ENCODE measurements at regions not wholly inside any gene's neighbourhood (a gene's known extent, or its start where the extent isn't known, plus 50 kb on each side); places are given as distances from the start of the nearest gene placed in this dataset.

DNA sequence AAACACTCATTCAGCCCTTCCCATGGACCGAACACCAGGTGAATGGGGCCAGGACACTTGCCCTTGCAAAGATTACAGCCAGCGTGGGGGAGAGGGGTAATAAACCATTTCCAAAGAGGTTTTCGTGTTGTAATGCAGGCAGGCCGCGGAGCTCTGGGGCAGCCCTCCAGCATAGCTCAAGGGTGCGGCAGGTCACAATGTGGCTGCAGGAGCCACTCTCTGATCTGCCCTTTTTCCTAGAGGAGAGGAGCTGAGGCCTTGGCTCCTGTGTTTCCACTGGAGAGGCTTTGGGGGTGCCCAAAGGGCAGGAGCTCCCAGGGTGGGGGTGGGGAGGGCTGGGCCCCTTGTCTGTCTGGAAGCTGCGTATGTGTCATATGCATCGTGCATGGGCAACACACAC lies 134.2 kb upstream of the NECTIN1 start:
- no TSS peak for BruUV-seq (replicated peaks)
- no peaks in the 10 kb centered on the region for H3K79me2 ChIP-seq (ENCODE audit: insufficient read depth, low read length)
- intact Hi-C loops (cut with micrococcal nuclease; ENCODE audit: unreplicated experiment), result no loop called here
- peaks cover 2 to 40% of the 10 kb centered on the region in 2 experiments; a peak in 3 of 5 replicates for H3K27me3 ChIP-seq (ENCODE audit: control insufficient read depth in 1 of 2, insufficient read depth in 2 of 2, low read length in 2 of 2)
- no peak for DNase-seq (ENCODE audit: low spot score)
- no peaks in the 10 kb centered on the region for H3K4me1 ChIP-seq (ENCODE audit: insufficient read depth, low read length)
- 67% methylated on average over 3 of the region's 8 CpGs for WGBS (ENCODE audit: low lambda C conversion rate)
- H2AFZ ChIP-seq (ENCODE audit: low read length), result no peak overlapping the region
- ChIA-PET POLR2A (no interaction called here), CTCF (ENCODE audit: low intra/inter-chr PET ratio, low total read pairs) (no interaction called here)
- ATAC-seq, result no peak
- H3K9ac ChIP-seq (ENCODE audit: insufficient read depth, low read depth, low read length), result no peak overlapping the region
- no peaks in the 10 kb centered on the region for H3K9me3 ChIP-seq (ENCODE audit: low read length)
- TF ChIP-seq ARHGAP35 (CRISPR knock-in tag; IDR thresholded peaks at IDR 0.05; ENCODE audit: borderline replicate concordance), result no peak
- TF ChIP-seq RFX1 (IDR thresholded peaks at IDR 0.05), result no peak
- no peak for TF ChIP-seq TAF15 (IDR thresholded peaks at IDR 0.05; ENCODE audit: low read depth, low read length, poor library complexity, severe bottlenecking)
- no peak for TF ChIP-seq ZNF367 (CRISPR knock-in tag; IDR thresholded peaks at IDR 0.05; ENCODE audit: borderline replicate concordance)
- TF ChIP-seq XRCC5 (optimal IDR thresholded peaks at IDR 0.05; ENCODE audit: low read length), result no peak
- no peak for TF ChIP-seq ZNF737 (CRISPR knock-in tag; IDR thresholded peaks at IDR 0.05; ENCODE audit: borderline replicate concordance)
- no peak for TF ChIP-seq RFX5 (IDR thresholded peaks at IDR 0.05; ENCODE audit: low read depth, low read length)
- no peak for TF ChIP-seq MIER2 (CRISPR knock-in tag; IDR thresholded peaks at IDR 0.05)
- TF ChIP-seq, protein P1, sequence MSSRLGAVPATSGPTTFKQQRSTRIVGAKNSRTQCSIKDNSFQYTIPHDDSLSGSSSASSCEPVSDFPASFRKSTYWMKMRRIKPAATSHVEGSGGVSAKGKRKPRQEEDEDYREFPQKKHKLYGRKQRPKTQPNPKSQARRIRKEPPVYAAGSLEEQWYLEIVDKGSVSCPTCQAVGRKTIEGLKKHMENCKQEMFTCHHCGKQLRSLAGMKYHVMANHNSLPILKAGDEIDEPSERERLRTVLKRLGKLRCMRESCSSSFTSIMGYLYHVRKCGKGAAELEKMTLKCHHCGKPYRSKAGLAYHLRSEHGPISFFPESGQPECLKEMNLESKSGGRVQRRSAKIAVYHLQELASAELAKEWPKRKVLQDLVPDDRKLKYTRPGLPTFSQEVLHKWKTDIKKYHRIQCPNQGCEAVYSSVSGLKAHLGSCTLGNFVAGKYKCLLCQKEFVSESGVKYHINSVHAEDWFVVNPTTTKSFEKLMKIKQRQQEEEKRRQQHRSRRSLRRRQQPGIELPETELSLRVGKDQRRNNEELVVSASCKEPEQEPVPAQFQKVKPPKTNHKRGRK (CRISPR knock-in tag; IDR thresholded peaks at IDR 0.05), result no peak
- no peak for TF ChIP-seq ZNF331 (CRISPR knock-in tag; IDR thresholded peaks at IDR 0.05)
- no peak for TF ChIP-seq MIXL1 (CRISPR knock-in tag; IDR thresholded peaks at IDR 0.05)
- TF ChIP-seq, protein P2, sequence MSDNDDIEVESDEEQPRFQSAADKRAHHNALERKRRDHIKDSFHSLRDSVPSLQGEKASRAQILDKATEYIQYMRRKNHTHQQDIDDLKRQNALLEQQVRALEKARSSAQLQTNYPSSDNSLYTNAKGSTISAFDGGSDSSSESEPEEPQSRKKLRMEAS (IDR thresholded peaks at IDR 0.05), result no peak
- no peak for TF ChIP-seq ZNF652 (CRISPR knock-in tag; IDR thresholded peaks at IDR 0.05; ENCODE audit: borderline replicate concordance, low read depth)
- H3K36me3 ChIP-seq (replicated peaks in 1 of 2; ENCODE audit: control insufficient read depth in 1 of 2, insufficient read depth in 2 of 2, low read length in 2 of 2), result no peaks in the 10 kb centered on the region
- H3K4me3 ChIP-seq (replicated peaks in 1 of 3; ENCODE audit: insufficient read depth in 1 of 3, low read depth in 2 of 3, low read length in 3 of 3), result no peak overlapping the region
- H3K27ac ChIP-seq (ENCODE audit: extremely low read length, insufficient read depth, low read length), result no peak overlapping the region
- H3K4me2 ChIP-seq (ENCODE audit: low read depth, low read length), result no peak overlapping the region
- FAIRE-seq, result no peak
- in situ Hi-C loops (cut with HindIII; ENCODE audit: extremely low pct_ligation_motif_present, low pct_unique_long_range_greater_than_20kb), result no loop called here
- no peaks in the 10 kb centered on the region for H4K20me1 ChIP-seq (ENCODE audit: insufficient read depth, low read length)

Measured in HepG2 (cell line).